GM19324 (cell line): ENCODE measurements at regions not wholly inside any gene's neighbourhood (a gene's known extent, or its start where the extent isn't known, plus 50 kb on each side); places are given as distances from the start of the nearest gene placed in this dataset.
"Not testable (repeated sequence)": the region's sequence is repeated elsewhere in the genome, so short reads cannot be mapped to it uniquely, and the experiment has no call there.

Experiments
- ATAC-seq: cut with Tn5 transposase; IDR thresholded peaks from one replicate; pipeline ENCODE4 v1.9.1; 2021; ENCODE audit warnings: mild to moderate bottlenecking, moderate library complexity; ENCODE audit not compliant: unreplicated experiment, low FRiP score

DNA sequence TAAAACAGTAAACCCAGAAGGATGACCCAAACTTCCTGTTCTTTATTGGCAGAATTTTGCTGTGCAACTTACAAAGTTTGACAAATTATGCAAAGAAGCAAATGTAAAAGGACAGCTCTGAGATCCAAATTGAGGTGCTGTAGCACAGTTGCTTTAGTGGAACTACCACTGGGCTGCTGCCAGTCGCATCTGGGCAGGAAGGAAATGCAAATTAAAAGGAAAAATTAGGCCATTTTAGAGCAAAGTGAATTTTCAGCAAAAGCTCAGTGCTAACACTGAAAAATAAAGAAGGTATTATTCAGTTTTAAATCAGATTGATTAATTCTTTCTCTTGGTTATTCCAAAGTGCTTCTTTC, 104.5 kb downstream of the ZMAT3 start:
- ATAC-seq: peak; percentile 43

DNA sequence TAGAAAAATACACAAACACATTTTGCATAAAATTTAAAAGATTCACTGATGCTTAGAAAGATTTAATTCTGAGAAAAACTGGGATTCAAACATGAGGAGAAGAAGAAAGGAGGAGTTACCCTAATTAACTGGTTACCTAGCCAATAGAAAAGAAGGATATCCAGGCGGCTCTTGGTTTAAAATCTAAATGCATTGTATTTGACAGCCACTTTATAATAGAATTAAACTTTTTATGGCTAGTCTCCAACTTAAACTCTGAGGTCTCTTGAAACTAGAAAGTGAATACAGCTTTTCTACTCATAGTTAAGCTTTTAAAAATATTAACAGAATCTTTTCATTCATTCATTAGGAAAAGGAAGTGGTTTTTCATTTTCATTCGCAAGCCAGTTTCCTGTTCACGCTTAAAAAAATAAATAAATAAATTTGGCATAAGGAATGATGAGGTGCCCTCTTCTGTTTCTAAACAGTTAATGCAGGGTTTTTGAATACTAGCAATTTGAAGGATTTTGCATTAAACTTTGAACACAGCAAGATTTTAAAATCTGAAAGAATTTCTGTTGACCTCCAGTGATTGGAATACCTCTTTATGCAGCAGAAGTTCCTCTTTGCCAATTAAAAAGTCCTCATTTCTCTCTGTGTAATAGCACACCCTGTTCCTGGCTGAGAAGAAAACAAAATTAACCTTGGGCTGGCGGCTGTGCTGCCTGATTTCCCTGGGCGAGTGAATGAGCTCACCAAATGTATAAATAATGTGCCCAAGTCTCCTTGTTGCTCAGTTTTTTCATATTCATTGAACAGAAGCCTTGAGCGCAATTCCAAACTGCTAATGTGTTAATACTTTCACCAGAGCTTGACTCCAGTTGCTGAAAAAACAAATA, 105.1 kb downstream of the ZMAT3 start:
- peak; percentile 42 for ATAC-seq

DNA sequence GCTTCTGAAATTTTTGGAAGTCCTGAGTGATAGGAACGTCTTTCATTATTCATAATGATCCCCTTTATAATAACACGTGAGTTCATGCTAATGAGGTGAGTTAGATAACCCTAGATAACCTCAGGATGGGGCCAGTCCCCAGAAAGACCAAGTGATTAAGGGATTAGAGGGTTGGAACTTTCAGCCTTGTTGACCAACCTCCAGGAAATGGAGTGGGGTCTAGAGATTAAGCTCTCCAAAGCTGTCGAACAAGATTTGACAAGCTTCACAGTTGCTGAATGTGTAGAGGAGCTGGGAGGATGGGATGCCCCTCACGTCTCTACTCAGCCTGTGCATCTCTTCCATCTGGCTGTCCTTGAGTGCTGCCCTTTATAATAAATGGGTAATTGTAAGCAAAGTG, 107.1 kb downstream of the ZMAT3 start:
- ATAC-seq: no peak

DNA sequence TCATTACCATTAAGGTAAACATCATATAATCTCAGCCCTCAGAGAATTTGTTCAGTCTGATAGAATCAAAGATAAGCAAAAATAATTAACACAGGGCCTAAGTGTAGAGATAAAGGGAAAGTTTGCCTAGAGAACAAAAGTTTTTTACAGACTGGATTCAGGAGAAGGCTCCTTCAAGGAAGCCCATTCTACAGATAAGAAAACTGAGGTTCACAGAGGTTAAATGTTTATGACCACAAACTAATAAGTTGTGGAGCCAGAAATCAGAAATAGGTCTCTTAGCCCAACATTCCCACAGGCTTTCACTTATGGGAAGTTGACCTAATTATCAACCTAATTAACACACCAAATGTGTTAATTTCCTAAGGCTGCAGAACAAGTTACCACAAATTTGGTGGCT, 110.7 kb downstream of the ZMAT3 start:
- no peak for ATAC-seq

DNA sequence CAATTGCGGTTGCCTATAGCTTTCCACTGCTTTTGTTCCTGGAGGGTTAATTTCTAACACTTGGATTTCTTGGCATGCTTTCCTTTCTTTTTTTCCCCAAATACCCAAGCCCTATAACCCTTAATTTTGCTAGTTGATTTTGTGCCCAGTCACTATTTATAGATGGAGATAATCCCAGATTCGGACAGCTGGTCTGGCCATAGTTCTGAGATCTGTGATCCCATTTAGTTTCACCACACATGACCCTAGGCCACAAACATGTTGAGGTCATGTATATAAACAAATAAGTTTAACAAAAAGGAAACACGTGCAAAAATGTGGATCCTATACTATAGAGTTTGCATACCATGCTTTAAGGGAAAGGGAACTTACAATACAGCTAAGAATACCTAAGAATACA, 111.4 kb downstream of the ZMAT3 start:
- ATAC-seq: no peak

DNA sequence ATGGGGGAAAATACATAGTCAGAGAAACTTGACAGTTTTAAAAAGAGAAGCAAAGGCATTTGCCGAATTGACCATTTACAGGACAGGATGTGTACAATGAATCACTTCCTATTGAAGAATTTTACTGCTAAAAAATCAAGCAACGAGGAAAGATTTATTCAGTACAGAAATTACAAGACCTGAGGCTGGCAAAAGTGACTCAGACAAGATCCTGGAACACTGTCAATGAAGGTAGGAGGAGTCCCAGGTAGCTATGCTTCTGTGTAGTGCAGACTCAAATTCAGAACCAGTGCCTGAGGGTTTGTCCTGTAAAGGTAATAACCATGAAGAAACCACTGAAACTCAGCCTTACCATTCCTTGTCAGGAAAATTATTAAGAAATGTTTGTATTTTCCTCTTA, 120.9 kb downstream of the ZMAT3 start:
- ATAC-seq: no peak

DNA sequence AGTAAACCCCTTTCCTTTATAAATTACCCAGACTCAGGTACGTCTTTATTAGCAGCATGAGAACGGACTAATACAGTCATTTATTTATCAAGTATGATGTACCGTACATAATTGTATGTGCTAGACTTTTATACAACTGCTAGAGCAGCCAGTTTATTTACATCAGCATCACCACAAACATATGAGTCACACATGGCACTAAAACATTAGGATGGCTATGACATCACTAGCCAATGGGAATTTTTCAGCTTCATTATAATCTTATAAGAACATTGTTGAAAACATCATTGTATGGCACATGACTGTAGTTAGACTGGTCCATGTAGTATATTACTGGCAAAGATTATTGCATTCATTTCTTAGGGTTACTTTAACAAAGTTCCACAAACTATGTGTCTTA, 121.7 kb downstream of the ZMAT3 start:
- no peak for ATAC-seq

DNA sequence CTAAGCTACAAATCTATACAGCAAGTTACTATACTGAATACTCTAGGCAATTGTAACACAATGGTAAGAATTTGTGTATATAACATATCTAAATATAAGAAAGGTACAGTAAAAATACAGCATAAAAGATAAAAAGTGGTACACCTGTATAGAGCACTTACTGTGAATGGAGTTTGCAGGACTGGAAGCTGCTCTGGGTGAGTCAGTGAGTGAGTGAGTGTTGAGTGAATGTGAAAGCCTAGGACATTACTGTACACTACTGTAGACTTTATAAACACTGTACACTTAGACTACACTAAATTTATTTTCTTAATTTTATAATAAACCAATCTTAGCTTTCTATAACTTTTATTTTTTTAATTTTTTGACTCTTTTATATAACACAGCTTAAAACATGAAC, 123.1 kb downstream of the ZMAT3 start:
- no peak for ATAC-seq

DNA sequence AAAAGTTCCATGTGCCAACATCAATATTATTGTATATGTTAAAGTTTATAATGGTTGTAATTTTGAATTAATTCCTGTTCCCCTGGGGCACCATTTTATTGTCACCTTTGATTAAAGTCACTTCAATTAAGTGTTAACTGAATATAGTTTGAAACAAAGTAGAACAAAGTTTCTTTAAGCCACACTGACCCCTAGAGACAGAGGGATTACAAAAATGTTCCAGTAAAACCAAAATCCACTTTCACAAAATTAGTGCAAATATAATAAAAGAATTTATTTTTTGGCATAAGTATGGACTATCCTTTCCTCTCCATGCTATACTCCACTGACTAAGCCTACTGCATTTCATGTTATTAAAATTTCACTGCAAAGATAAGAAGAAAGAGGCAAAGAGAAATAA, 123.9 kb downstream of the ZMAT3 start:
- ATAC-seq: no peak

DNA sequence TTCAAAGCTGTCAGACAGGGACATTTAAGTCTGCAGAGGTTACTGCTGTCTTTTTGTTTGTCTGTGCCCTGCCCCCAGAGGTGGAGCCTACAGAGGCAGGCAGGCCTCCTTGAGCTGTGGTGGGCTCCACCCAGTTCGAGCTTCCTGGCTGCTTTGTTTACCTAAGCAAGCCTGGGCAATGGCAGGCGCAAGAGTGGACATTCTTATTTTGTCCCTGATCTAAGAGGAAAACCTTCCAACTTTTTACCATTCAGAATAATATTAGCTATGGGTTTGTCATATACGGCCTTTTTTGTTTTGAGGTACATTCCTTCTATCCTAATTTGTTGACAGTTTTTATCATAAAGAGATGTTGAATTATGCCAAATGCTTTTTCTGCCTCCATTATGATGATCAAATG, 129.3 kb downstream of the ZMAT3 start:
- ATAC-seq: not testable (repeated sequence)

DNA sequence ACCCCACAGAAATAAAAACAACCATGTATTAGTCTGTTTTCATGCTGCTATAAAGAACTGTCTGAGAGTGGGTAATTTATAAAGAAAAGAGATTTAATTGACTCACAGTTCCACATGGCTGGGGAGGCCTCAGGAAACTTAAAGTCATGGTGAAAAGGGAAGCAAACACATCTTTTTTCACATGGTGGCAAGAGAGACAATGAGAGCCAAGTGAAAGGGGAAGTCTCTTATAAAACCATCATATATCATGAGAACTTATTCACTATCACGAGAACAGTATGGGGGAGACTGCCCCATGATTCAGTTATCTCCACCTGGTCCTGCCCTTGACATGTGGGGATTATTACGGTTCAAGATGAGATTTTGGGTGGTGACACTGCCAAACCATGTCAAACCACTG, 141.5 kb downstream of the ZMAT3 start:
- ATAC-seq: no peak

DNA sequence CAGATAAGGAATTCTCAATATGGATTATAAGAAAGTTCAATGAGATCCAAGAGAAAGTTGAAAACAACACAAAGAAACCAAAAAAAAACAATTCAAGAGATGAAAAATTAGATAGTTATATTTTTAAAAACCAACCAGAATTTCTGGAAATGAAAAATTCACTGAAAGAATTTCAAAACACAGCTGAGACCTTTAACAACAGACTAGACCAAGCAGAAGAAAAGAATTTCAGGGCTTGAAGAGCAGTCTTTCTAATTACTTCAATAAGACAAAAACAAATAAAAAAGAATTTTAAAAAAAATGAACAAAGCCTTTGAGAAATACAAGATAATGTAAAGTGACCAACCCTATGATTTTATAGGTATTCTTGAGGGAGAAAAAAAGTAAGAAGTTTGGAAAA, 155.4 kb downstream of the ZMAT3 start:
- no peak for ATAC-seq

DNA sequence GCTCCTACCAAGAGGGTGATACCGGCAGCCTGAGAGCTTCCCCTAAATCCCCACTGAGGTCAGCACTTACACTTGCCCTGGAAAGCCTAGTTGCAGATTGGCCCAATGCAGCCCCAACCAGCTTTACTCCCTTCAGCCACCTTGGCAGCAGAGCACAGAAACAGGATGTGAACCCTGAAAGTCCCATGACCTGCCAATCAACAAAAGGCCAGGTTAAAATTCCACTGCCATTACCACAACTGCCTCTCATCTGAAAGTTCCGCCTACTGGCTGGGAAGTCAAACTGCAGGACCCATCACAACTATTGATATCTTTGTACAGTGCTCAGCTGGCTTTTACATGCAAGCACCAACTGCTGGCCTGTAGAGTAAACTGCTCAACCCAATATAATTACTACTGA, 156.2 kb downstream of the ZMAT3 start:
- no peak for ATAC-seq

DNA sequence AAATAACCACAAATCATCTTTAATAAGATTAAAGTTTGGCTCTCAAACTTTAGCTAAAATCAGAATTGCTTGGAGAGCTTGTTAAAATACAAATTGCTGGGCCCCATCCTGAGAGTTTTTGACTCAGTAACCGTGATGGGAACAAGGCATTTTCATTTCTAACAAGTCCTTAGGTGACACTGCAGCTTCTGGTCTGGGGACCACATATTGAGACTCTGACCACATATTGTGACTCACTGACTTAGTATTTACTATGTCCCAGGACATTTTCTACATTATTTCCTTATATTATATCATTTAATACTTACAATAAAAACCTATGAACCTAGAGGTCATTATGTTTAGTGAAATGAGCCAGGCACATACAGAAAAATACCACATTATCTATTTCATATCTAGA, 164.5 kb downstream of the ZMAT3 start:
- no peak for ATAC-seq

DNA sequence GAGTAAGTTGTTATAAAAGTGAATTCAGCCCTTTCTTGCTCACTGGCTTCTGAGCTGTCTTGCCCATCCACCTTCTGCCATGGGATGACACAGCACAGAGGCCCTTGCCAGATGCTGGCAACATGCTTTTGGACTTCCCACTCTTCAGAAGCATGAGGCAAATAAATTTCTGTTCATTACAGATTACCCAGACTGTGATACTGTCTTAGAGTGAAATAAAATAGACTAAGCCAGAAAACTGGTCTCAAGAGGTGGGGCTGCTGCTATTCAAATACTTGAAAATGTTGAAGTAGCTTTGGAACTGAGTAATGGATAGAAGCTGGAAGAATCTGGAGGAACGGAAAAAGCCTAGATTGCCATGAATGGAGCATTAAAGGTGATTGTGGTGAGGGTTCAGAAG, 170.4 kb downstream of the ZMAT3 start:
- no peak for ATAC-seq

DNA sequence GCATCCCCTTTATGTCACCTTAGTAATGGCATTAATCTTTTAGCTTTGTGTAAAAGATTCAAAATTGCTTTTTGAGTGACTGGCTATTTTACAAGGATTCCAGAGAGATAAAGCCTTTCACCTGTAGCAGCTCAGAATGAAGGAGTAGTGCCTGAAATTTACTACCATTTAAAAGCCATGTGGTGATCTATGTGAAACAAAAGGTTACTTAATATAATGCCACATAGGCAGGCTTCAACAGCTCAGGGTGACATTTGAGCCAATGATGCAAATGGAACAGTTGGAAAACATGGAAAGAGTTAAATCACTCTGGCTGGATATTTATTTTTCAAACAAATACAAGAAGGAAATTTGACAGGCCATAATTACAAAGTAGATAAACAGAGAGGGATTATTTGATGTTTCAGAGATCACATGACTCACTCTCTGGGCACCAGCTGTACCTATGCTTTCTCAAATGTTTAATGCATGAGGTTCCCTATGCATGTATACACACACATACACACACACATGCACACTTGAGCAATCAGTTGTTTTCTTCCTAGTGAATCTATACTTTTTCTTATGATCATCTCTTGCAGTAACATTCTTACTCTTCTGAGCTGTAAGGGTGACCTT, 171.5 kb downstream of the ZMAT3 start:
- ATAC-seq: no peak

DNA sequence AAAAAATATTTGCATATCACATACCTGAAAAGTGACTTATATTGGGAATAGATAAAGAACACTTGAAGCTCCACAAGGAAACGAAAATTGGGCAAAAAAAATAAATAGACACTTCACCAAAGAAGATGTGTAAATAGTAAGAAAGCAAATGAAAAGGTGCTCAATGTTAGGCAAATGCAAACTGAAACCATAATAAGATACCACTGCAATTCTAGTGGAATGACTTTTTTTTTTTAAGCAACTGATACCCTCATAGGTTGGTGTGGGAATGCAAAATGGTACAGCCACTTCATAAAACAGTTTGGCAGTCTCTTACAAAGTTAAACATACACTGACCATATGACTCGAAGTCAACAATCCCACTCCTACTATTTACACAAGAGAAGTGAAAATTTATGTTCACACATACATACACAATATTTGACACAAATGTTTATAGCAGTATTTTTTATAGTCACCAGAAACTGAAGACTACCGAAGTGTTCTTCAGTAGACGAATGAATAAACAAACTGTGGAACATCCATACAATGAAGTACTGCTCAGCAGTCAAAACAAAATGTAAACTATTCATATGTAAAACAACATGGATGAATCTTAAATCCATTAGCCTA, 176.3 kb downstream of the ZMAT3 start:
- ATAC-seq: no peak
